H9 (cell line): ENCODE measurements at regions not wholly inside any gene's neighbourhood (a gene's known extent, or its start where the extent isn't known, plus 50 kb on each side); places are given as distances from the start of the nearest gene placed in this dataset.

Source experiments
- DNase-seq: peaks from one replicate; pipeline ENCODE4 v3.0.0-alpha.2; 2017
- H2AFZ ChIP-seq: one replicate; pipeline ENCODE4 v1.6.1; 2013; ENCODE audit warnings: mild to moderate bottlenecking, low read length, control low read depth, moderate library complexity
- H2AK5ac ChIP-seq: 2 replicates; pipeline ENCODE4 v1.6.1; 2013; ENCODE audit warnings: low read length, control low read depth, mixed read lengths; ENCODE audit not compliant: insufficient read length
- H2BK120ac ChIP-seq: one replicate; pipeline ENCODE4 v1.6.1; 2013; ENCODE audit warnings: low read depth, mild to moderate bottlenecking, low read length, control low read depth, inconsistent platforms; ENCODE audit not compliant: poor library complexity, severe bottlenecking
- H2BK12ac ChIP-seq: 2 replicates; pipeline ENCODE4 v1.6.1; 2013; ENCODE audit warnings: low read length, control low read depth, mixed read lengths, low read depth; ENCODE audit not compliant: insufficient read length
- H2BK15ac ChIP-seq: 2 replicates; pipeline ENCODE4 v1.6.1; 2013; ENCODE audit warnings: low read depth, low read length, control low read depth
- H2BK20ac ChIP-seq: one replicate; pipeline ENCODE4 v1.6.1; 2013; ENCODE audit warnings: low read depth, mild to moderate bottlenecking, low read length, control low read depth, inconsistent platforms; ENCODE audit not compliant: poor library complexity, severe bottlenecking
- H2BK5ac ChIP-seq: 2 replicates; pipeline ENCODE4 v1.6.1; 2013; ENCODE audit warnings: low read length, control low read depth, mixed read lengths; ENCODE audit not compliant: insufficient read length
- H3K14ac ChIP-seq: 2 replicates; pipeline ENCODE4 v1.6.1; 2013; ENCODE audit warnings: low read length, control low read depth; ENCODE audit not compliant: insufficient read depth
- H3K18ac ChIP-seq: 2 replicates; pipeline ENCODE4 v1.6.1; 2013; ENCODE audit warnings: low read depth, mild to moderate bottlenecking, mixed read lengths, low read length, control low read depth; ENCODE audit not compliant: insufficient read length
- H3K23ac ChIP-seq: 2 replicates; pipeline ENCODE4 v1.6.1; 2013; ENCODE audit warnings: low read length, control low read depth, mixed read lengths, low read depth; ENCODE audit not compliant: insufficient read length
- H3K23me2 ChIP-seq: 2 replicates; pipeline ENCODE4 v1.6.1; 2013; ENCODE audit warnings: low read depth, mild to moderate bottlenecking, mixed read lengths, low read length, control low read depth; ENCODE audit not compliant: insufficient read length, poor library complexity, severe bottlenecking
- H3K27ac ChIP-seq: 2 replicates; pipeline ENCODE4 v1.5.1; 2013; ENCODE audit warnings: low read length, control low read depth, mixed read lengths, low read depth; ENCODE audit not compliant: insufficient read length
- H3K27me3 ChIP-seq: 2 replicates; pipeline ENCODE4 v1.6.1; 2013; ENCODE audit warnings: low read length, control low read depth, inconsistent platforms; ENCODE audit not compliant: insufficient read depth
- H3K4ac ChIP-seq: 2 replicates; pipeline ENCODE4 v1.6.1; 2013; ENCODE audit warnings: low read depth, mild to moderate bottlenecking, control low read depth, inconsistent platforms, low read length, moderate library complexity
- H3K4me1 ChIP-seq: 2 replicates; pipeline ENCODE4 v1.6.1; 2013; ENCODE audit warnings: low read length, control low read depth, inconsistent platforms; ENCODE audit not compliant: insufficient read depth
- H3K4me2 ChIP-seq: 2 replicates; pipeline ENCODE4 v1.6.1; 2013; ENCODE audit warnings: low read length, control low read depth, mixed read lengths; ENCODE audit not compliant: insufficient read length, insufficient read depth
- H3K56ac ChIP-seq: 2 replicates; pipeline ENCODE4 v1.6.1; 2013; ENCODE audit warnings: low read depth, mild to moderate bottlenecking, mixed read lengths, low read length, control low read depth; ENCODE audit not compliant: insufficient read length
- H3K79me1 ChIP-seq: 2 replicates; pipeline ENCODE4 v1.6.1; 2013; ENCODE audit warnings: low read depth, mild to moderate bottlenecking, moderate library complexity, low read length, control low read depth, inconsistent platforms; ENCODE audit not compliant: insufficient read depth, poor library complexity, severe bottlenecking
- H3K79me2 ChIP-seq: 2 replicates; pipeline ENCODE4 v1.6.1; 2013; ENCODE audit warnings: low read length, control low read depth, inconsistent platforms; ENCODE audit not compliant: insufficient read depth
- H3K9ac ChIP-seq: 2 replicates; pipeline ENCODE4 v1.6.1; 2013; ENCODE audit warnings: low read length, control low read depth, mixed read lengths; ENCODE audit not compliant: insufficient read length; ENCODE audit errors: extremely low read depth
- H3K9me3 ChIP-seq: one replicate; pipeline ENCODE4 v1.6.1; 2013; ENCODE audit warnings: low read depth, low read length, inconsistent platforms; ENCODE audit not compliant: control insufficient read depth
- H3T11ph ChIP-seq: one replicate; pipeline ENCODE4 v1.6.1; 2013; ENCODE audit warnings: mild to moderate bottlenecking, low read length, control low read depth, inconsistent platforms
- H4K20me1 ChIP-seq: one replicate; pipeline ENCODE4 v1.6.1; 2013; ENCODE audit not compliant: control insufficient read depth, insufficient read length, insufficient read depth
- H4K5ac ChIP-seq: 2 replicates; pipeline ENCODE4 v1.6.1; 2013; ENCODE audit warnings: low read depth, mild to moderate bottlenecking, mixed read lengths, low read length, control low read depth; ENCODE audit not compliant: insufficient read length
- H4K8ac ChIP-seq: replicated peaks from 2 replicates; pipeline ENCODE4 v1.6.1; 2013; ENCODE audit warnings: low read length, control low read depth, mixed read lengths, low read depth; ENCODE audit not compliant: insufficient read length
- H4K91ac ChIP-seq: 2 replicates; pipeline ENCODE4 v1.6.1; 2013; ENCODE audit warnings: low read depth, mild to moderate bottlenecking, moderate library complexity, mixed read lengths, low read length, control low read depth; ENCODE audit not compliant: insufficient read length
- H3K27ac Mint-ChIP-seq, 3 experiments: 2 replicates in 2 of 3; 3 replicates in 1 of 3; pipeline ENCODE4 v1.8.0; 2020 to 2021; ENCODE audit warnings: mixed read lengths in 3 of 3, mild to moderate bottlenecking in 1 of 3, moderate library complexity in 1 of 3
- H3K27me3 Mint-ChIP-seq: 2 replicates; pipeline ENCODE4 v1.8.0; 2021; ENCODE audit warnings: low read depth, mild to moderate bottlenecking, moderate library complexity, mixed read lengths
- H3K36me3 Mint-ChIP-seq, 3 experiments: 2 replicates in 2 of 3; 3 replicates in 1 of 3; pipeline ENCODE4 v1.8.0; 2020 to 2021; ENCODE audit warnings: low read depth in 3 of 3, mixed read lengths in 3 of 3; ENCODE audit not compliant: insufficient read depth in 1 of 3
- H3K4me1 Mint-ChIP-seq, 2 experiments: 2 replicates each; pipeline ENCODE4 v1.8.0; 2020; ENCODE audit warnings: mixed read lengths in 2 of 2
- H3K4me3 Mint-ChIP-seq, 2 experiments: 2 replicates in 1 of 2; 3 replicates in 1 of 2; pipeline ENCODE4 v1.8.0; 2020 to 2021; ENCODE audit warnings: mild to moderate bottlenecking in 2 of 2, mixed read lengths in 2 of 2, moderate library complexity in 1 of 2
- H3K9me3 Mint-ChIP-seq, 2 experiments: 2 replicates in 1 of 2; 3 replicates in 1 of 2; pipeline ENCODE4 v1.8.0; 2020; ENCODE audit warnings: mild to moderate bottlenecking in 2 of 2, mixed read lengths in 2 of 2, moderate library complexity in 1 of 2
- WGBS: extraction: QIAGEN DNeasy Blood & Tissue Kit; methylation state at CpG from one replicate; pipeline ENCODE4 v1.1.7; 2013; ENCODE audit warnings: missing lambda C conversion rate, low lambda C conversion rate, mixed read lengths; ENCODE audit not compliant: insufficient read length; ENCODE audit errors: extremely low coverage; 5-methylcytosine and 5-hydroxymethylcytosine counted together
- TF ChIP-seq, protein P1 (sequence below): fragments of 200-600 bp; sonication (generic); conservative IDR thresholded peaks from 3 replicates; pipeline ENCODE4 v1.8.0; 2021; ENCODE audit warnings: antibody characterized with exemption, mild to moderate bottlenecking

DNA sequence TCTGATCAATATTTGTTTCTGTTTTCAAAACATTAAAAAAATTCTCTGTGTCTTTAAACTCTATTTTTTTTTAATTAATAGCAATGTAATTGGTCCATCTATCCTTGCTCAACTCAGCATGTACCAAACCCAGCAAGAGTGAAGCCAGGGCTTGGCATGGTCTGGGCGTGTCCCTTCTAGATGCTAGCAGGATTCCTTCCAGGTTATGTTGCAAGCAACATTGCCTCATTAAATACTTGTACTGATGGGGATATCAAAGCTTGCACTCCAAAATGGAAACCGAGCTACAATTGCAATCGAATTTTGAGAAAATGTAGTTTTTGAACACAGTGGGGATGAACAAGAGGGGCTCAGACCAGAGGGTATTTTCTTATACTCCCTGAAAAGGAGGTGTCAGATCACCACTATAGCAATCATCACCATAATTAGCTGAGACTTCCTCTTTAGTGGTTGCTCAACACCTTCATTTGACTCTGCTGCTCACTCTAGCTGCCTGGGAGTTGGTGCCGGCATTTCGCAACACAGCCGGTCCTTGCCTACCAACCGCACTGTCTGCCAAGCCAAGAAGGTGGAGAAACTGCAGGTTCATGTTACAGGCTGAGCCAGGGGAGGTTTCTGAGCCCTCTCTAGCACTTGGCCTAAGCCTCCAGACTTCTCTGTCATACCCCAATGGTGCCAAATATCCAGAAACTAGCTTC lies 67.8 kb upstream of the RALGAPA2 start:
- Histone ChIP-seq H2BK5ac (no peak overlapping the region), H2BK20ac (no peak overlapping the region), H3K23me2 (no peaks in the 10 kb centered on the region), H2AK5ac (no peak overlapping the region), H3K9ac (no peak overlapping the region), H4K8ac (no peak overlapping the region), H3K23ac (no peak overlapping the region), H3K79me2 (no peaks in the 10 kb centered on the region), H3K4ac (no peak overlapping the region), H3K27ac (no peak overlapping the region), H3K18ac (no peak overlapping the region), H3K79me1 (no peaks in the 10 kb centered on the region), H3K4me2 (no peak overlapping the region), H4K20me1 (no peaks in the 10 kb centered on the region), H2BK12ac (no peak overlapping the region), H2BK15ac (no peak overlapping the region), H3K14ac (no peak overlapping the region), H3K4me1 (no peaks in the 10 kb centered on the region), H2BK120ac (no peak overlapping the region), H3K9me3 (no peaks in the 10 kb centered on the region), H3K27me3 (no peaks in the 10 kb centered on the region), H4K5ac (no peak overlapping the region), H2AFZ (no peak overlapping the region), H4K91ac (no peak overlapping the region), H3T11ph (no peak overlapping the region), H3K56ac (no peak overlapping the region)
- peaks cover 0 to 2% (median 0%) of the 10 kb centered on the region in 3 experiments; a peak in 2 of 7 replicates for H3K36me3 Mint-ChIP-seq
- no CpG with 5 or more reads among the region's 7 CpGs for WGBS
- H3K27me3 Mint-ChIP-seq, result no peaks in the 10 kb centered on the region
- H3K4me3 Mint-ChIP-seq, result no peak overlapping the region
- peaks cover 0 to 2% of the 10 kb centered on the region in 2 experiments; a peak in 1 of 4 replicates for H3K4me1 Mint-ChIP-seq
- DNase-seq, result peak; percentile 33
- TF ChIP-seq, protein P1, sequence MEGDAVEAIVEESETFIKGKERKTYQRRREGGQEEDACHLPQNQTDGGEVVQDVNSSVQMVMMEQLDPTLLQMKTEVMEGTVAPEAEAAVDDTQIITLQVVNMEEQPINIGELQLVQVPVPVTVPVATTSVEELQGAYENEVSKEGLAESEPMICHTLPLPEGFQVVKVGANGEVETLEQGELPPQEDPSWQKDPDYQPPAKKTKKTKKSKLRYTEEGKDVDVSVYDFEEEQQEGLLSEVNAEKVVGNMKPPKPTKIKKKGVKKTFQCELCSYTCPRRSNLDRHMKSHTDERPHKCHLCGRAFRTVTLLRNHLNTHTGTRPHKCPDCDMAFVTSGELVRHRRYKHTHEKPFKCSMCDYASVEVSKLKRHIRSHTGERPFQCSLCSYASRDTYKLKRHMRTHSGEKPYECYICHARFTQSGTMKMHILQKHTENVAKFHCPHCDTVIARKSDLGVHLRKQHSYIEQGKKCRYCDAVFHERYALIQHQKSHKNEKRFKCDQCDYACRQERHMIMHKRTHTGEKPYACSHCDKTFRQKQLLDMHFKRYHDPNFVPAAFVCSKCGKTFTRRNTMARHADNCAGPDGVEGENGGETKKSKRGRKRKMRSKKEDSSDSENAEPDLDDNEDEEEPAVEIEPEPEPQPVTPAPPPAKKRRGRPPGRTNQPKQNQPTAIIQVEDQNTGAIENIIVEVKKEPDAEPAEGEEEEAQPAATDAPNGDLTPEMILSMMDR, result no peak
- no peak overlapping the region for H3K27ac Mint-ChIP-seq
- peaks cover 0 to 3% of the 10 kb centered on the region in 2 experiments; a peak in 2 of 5 replicates for H3K9me3 Mint-ChIP-seq
